H1 (cell line): ENCODE measurements at regions not wholly inside any gene's neighbourhood (a gene's known extent, or its start where the extent isn't known, plus 50 kb on each side); places are given as distances from the start of the nearest gene placed in this dataset.

ENCODE experiments used
- CTCF ChIA-PET: fragments of 300-600 bp; sonication (Branson Sonifier 250); formaldehyde crosslinking; loops from one replicate; lab custom pipeline; 2021; ENCODE audit not compliant: partially characterized antibody; lab: Charles Lee
- POLR2A ChIA-PET: fragments of 300-600 bp; sonication (Branson Sonifier 250); formaldehyde crosslinking; loops from one replicate; lab custom pipeline; 2021; ENCODE audit warnings: inconsistent platforms; ENCODE audit not compliant: partially characterized antibody; lab: Charles Lee
- DNase-seq, 2 experiments: peaks; one replicate each; pipeline versions ENCODE4 v3.0.0 to v3.0.0-alpha.2; 2010 to 2022; ENCODE audit warnings: low spot score in 2 of 2, low read depth in 1 of 2, mixed read lengths in 1 of 2
- FAIRE-seq: peaks from 2 replicates; lab custom pipeline; 2011; peaks lifted over from hg19 to GRCh38; lab: Jason Lieb, UNC
- H2AFZ ChIP-seq: 2 replicates; pipeline ENCODE4 v1.8.1; 2012; ENCODE audit warnings: low read length, inconsistent platforms
- H2AK5ac ChIP-seq: 2 replicates; pipeline ENCODE4 v1.6.1; 2013; ENCODE audit warnings: low read depth, low read length
- H2BK120ac ChIP-seq: replicated peaks from 2 replicates; pipeline ENCODE3; 2013; ENCODE audit warnings: low read depth, low read length, inconsistent platforms
- H2BK12ac ChIP-seq: 2 replicates; pipeline ENCODE4 v1.6.1; 2013; ENCODE audit warnings: low read depth, low read length
- H2BK15ac ChIP-seq: 2 replicates; pipeline ENCODE4 v1.6.1; 2013; ENCODE audit warnings: low read length
- H2BK20ac ChIP-seq: 2 replicates; pipeline ENCODE4 v1.6.1; 2013; ENCODE audit warnings: low read length
- H2BK5ac ChIP-seq: 2 replicates; pipeline ENCODE4 v1.6.1; 2013; ENCODE audit warnings: low read depth, low read length
- H3K14ac ChIP-seq: 2 replicates; pipeline ENCODE4 v1.6.1; 2013; ENCODE audit warnings: inconsistent platforms; ENCODE audit not compliant: insufficient read length
- H3K18ac ChIP-seq: 2 replicates; pipeline ENCODE4 v1.6.1; 2013; ENCODE audit warnings: low read length; ENCODE audit errors: extremely low read depth
- H3K23ac ChIP-seq: 2 replicates; pipeline ENCODE4 v1.6.1; 2013; ENCODE audit warnings: inconsistent platforms; ENCODE audit not compliant: insufficient read length
- H3K23me2 ChIP-seq: 2 replicates; pipeline ENCODE4 v1.6.1; 2013; ENCODE audit warnings: low read depth, low read length
- H3K27ac ChIP-seq: 2 replicates; pipeline ENCODE4 v1.6.1; 2011; ENCODE audit warnings: low read depth, low read length, inconsistent platforms
- H3K27me3 ChIP-seq, 4 experiments: replicated peaks in 1 of 4; 1 replicate in 1 of 4; 2 replicates in 3 of 4; pipeline versions ENCODE4 v1.6.1 to v1.8.1; 2011 to 2013; ENCODE audit warnings: low read length in 3 of 4, mild to moderate bottlenecking in 3 of 4, inconsistent platforms in 2 of 4, mixed read lengths in 2 of 4, moderate library complexity in 1 of 4; ENCODE audit not compliant: control insufficient read depth in 3 of 4, insufficient read depth in 3 of 4; ENCODE audit errors: extremely low read depth in 1 of 4
- H3K36me3 ChIP-seq, 4 experiments: 2 replicates each; pipeline versions ENCODE4 v1.6.1 to v1.8.1; 2011 to 2013; ENCODE audit warnings: mild to moderate bottlenecking in 4 of 4, low read length in 3 of 4, moderate library complexity in 2 of 4, control low read depth in 1 of 4, inconsistent platforms in 1 of 4; ENCODE audit not compliant: insufficient read depth in 4 of 4, control insufficient read depth in 2 of 4
- H3K4ac ChIP-seq: replicated peaks from 2 replicates; pipeline ENCODE3; 2013; ENCODE audit warnings: low read length, low read depth, mixed read lengths, inconsistent platforms; ENCODE audit not compliant: insufficient read length
- H3K4me1 ChIP-seq, 4 experiments: replicated peaks in 1 of 4; 1 replicate in 1 of 4; 2 replicates in 3 of 4; pipeline versions ENCODE4 v1.6.1 to v1.8.1; 2011 to 2013; ENCODE audit warnings: low read length in 3 of 4, inconsistent platforms in 2 of 4, mixed read lengths in 1 of 4; ENCODE audit not compliant: insufficient read depth in 4 of 4, control insufficient read depth in 3 of 4
- H3K4me2 ChIP-seq, 2 experiments: 2 replicates each; pipeline versions ENCODE4 v1.6.1 to v1.8.1; 2011 to 2013; ENCODE audit warnings: low read depth in 2 of 2, low read length in 2 of 2, control low read depth in 1 of 2, inconsistent platforms in 1 of 2, mild to moderate bottlenecking in 1 of 2; ENCODE audit not compliant: insufficient read depth in 1 of 2
- H3K4me3 ChIP-seq, 4 experiments: fragments of 200-600, 300-600 bp in 1 of 4; sonication (generic), shearing (Covaris generic), sonication (Bioruptor Twin) in 1 of 4; 2 replicates each; pipeline versions ENCODE4 v1.5.1 to v1.8.1; 2011 to 2016; ENCODE audit warnings: low read length in 4 of 4, low read depth in 3 of 4, control low read depth in 2 of 4, inconsistent platforms in 2 of 4, mild to moderate bottlenecking in 2 of 4, mixed read lengths in 1 of 4, moderate library complexity in 1 of 4; ENCODE audit not compliant: insufficient read depth in 2 of 4; ENCODE audit errors: extremely low read depth in 1 of 4
- H3K56ac ChIP-seq: replicated peaks from 2 replicates; pipeline ENCODE3; 2013; ENCODE audit warnings: low read depth, mild to moderate bottlenecking, mixed read lengths, low read length, inconsistent platforms; ENCODE audit not compliant: insufficient read length
- H3K79me1 ChIP-seq: 2 replicates; pipeline ENCODE4 v1.6.1; 2013; ENCODE audit warnings: low read depth, low read length, control low read depth
- H3K79me2 ChIP-seq, 2 experiments: 2 replicates each; pipeline versions ENCODE4 v1.6.1 to v1.8.1; 2012 to 2013; ENCODE audit warnings: low read length in 2 of 2, mild to moderate bottlenecking in 2 of 2, inconsistent platforms in 1 of 2; ENCODE audit not compliant: insufficient read depth in 2 of 2, control insufficient read depth in 1 of 2
- H3K9ac ChIP-seq, 4 experiments: replicated peaks in 1 of 4; 1 replicate in 1 of 4; 2 replicates in 3 of 4; pipeline versions ENCODE4 v1.6.1 to v1.8.1; 2011 to 2013; ENCODE audit warnings: low read depth in 3 of 4, low read length in 3 of 4, control low read depth in 2 of 4, mild to moderate bottlenecking in 2 of 4, moderate library complexity in 2 of 4, inconsistent platforms in 1 of 4; ENCODE audit errors: extremely low read depth in 1 of 4
- H3K9me3 ChIP-seq, 2 experiments: 2 replicates each; pipeline versions ENCODE4 v1.6.1 to v1.8.1; 2012 to 2013; ENCODE audit warnings: mild to moderate bottlenecking in 2 of 2, moderate library complexity in 2 of 2, control low read depth in 1 of 2, inconsistent platforms in 1 of 2, low read depth in 1 of 2, low read length in 1 of 2, mixed read lengths in 1 of 2; ENCODE audit not compliant: insufficient read depth in 2 of 2
- H4K20me1 ChIP-seq, 2 experiments: replicated peaks in 1 of 2; 2 replicates each; pipeline versions ENCODE3 to v1.8.1; 2011 to 2013; ENCODE audit warnings: inconsistent platforms in 2 of 2, low read length in 2 of 2, mild to moderate bottlenecking in 1 of 2; ENCODE audit not compliant: insufficient read depth in 2 of 2, control insufficient read depth in 1 of 2
- H4K5ac ChIP-seq: 2 replicates; pipeline ENCODE4 v1.6.1; 2013; ENCODE audit warnings: low read length, low read depth, mixed read lengths, inconsistent platforms; ENCODE audit not compliant: insufficient read length
- H4K8ac ChIP-seq: 2 replicates; pipeline ENCODE4 v1.8.0; 2013; ENCODE audit warnings: mild to moderate bottlenecking, moderate library complexity, low read length, inconsistent platforms; ENCODE audit not compliant: insufficient read depth; ENCODE audit errors: extremely low read depth
- H4K91ac ChIP-seq: replicated peaks from 2 replicates; pipeline ENCODE3; 2013; ENCODE audit warnings: low read length, mixed read lengths, inconsistent platforms; ENCODE audit not compliant: insufficient read length
- BACH1 ChIP-seq: IDR thresholded peaks from 2 replicates; pipeline ENCODE4 v1.6.1; 2012; ENCODE audit warnings: low read length, improper control_type of control experiment
- CHD2 ChIP-seq: IDR thresholded peaks from 2 replicates; pipeline ENCODE4 v1.6.1; 2012; ENCODE audit warnings: low read length, improper control_type of control experiment
- GABPA ChIP-seq: IDR thresholded peaks from 2 replicates; pipeline ENCODE4 v1.6.1; 2011; ENCODE audit warnings: mild to moderate bottlenecking, low read length, moderate library complexity, borderline replicate concordance; ENCODE audit not compliant: insufficient read depth
- JUND ChIP-seq: IDR thresholded peaks from 2 replicates; pipeline ENCODE4 v1.6.1; 2011; ENCODE audit warnings: mild to moderate bottlenecking, improper control_type of control experiment, low read length
- KDM1A ChIP-seq: fragments of 200-600, 300-600 bp; sonication (generic); IDR thresholded peaks from 2 replicates; pipeline ENCODE4 v1.7.1; 2016; ENCODE audit warnings: mild to moderate bottlenecking, low read length, borderline replicate concordance
- KDM4A ChIP-seq: IDR thresholded peaks from one replicate; pipeline ENCODE4 v1.7.1; 2012; ENCODE audit warnings: low read depth, mild to moderate bottlenecking, moderate library complexity, low read length, inconsistent platforms; ENCODE audit not compliant: severe bottlenecking
- RAD21 ChIP-seq, 2 experiments: IDR thresholded peaks in 1 of 2; conservative IDR thresholded peaks in 1 of 2; 2 replicates each; pipeline ENCODE4 v1.6.1; 2011; ENCODE audit warnings: low read depth in 2 of 2, low read length in 2 of 2, improper control_type of control experiment in 1 of 2, inconsistent platforms in 1 of 2, mild to moderate bottlenecking in 1 of 2, moderate library complexity in 1 of 2
- SP1 ChIP-seq: IDR thresholded peaks from 2 replicates; pipeline ENCODE4 v1.6.1; 2011; ENCODE audit warnings: low read depth, low read length
- SUZ12 ChIP-seq: fragments of 200-600 bp; sonication (generic); IDR thresholded peaks from 2 replicates; pipeline ENCODE4 v1.6.1; 2012; ENCODE audit warnings: mild to moderate bottlenecking, inconsistent platforms, low read length, moderate library complexity, mixed read lengths
- TAF7 ChIP-seq: optimal IDR thresholded peaks from 2 replicates; pipeline ENCODE3; 2011; ENCODE audit warnings: low read depth, mild to moderate bottlenecking, inconsistent platforms, low read length, moderate library complexity, borderline replicate concordance
- TEAD4 ChIP-seq: IDR thresholded peaks from 2 replicates; pipeline ENCODE4 v1.6.1; 2012; ENCODE audit warnings: low read depth, low read length, inconsistent platforms, mixed read lengths
- YY1 ChIP-seq: IDR thresholded peaks from 2 replicates; pipeline ENCODE4 v1.6.1; 2011; ENCODE audit warnings: low read depth, mild to moderate bottlenecking, low read length
- WGBS, 2 experiments: shearing (Covaris generic) in 1 of 2; methylation state at CpG; one replicate each; pipeline versions ENCODE4 v1.1.6 to v1.1.7; 2013 to 2015; ENCODE audit warnings: low lambda C conversion rate in 2 of 2, mixed read lengths in 2 of 2, inconsistent platforms in 1 of 2, low coverage in 1 of 2, missing lambda C conversion rate in 1 of 2; ENCODE audit not compliant: insufficient replicate concordance in 2 of 2, insufficient coverage in 1 of 2, insufficient read length in 1 of 2; ENCODE audit errors: extremely low coverage in 1 of 2, missing lambda C conversion rate in 1 of 2; 5-methylcytosine and 5-hydroxymethylcytosine counted together
- TF ChIP-seq, protein P1 (sequence below): IDR thresholded peaks from 2 replicates; pipeline ENCODE4 v1.6.1; 2012; ENCODE audit warnings: inconsistent platforms

DNA sequence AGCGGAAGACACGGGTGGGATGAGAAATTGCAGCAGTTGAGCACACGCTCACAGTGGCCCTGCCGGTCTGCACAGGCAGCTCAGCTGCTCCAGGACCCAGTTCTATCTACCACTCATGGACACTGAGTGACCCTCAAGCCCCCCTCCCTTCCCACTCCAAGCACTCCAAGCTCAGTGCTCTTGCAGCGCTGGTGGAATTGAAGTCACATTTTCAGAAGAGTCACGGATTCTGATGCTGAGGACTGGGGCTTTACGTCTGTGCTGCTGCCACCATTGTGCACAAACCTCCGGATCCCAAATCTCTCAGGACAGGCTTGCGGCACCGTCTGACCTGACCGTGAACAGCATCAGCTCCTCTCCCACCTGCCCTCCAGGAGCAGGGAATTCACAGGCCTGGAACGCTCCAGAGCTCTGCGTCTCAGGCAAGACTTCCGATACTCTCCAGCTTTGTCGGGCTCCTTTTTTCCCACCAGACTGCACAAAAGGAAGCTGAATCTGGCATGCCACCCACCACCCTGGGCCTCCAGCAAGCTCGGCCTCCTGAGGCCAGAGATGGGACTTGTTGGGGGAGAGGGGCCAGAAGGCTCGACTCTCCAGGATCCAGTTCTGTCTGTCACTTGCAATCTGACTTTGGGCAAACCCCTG is 213.1 kb upstream of the RTL1 start:
- no peak overlapping the region for H3K9ac ChIP-seq
- no peak overlapping the region for H3K27ac ChIP-seq
- no peak overlapping the region for H2BK15ac ChIP-seq
- H3K56ac ChIP-seq = no peak overlapping the region
- no peak overlapping the region for H4K8ac ChIP-seq
- H2AK5ac ChIP-seq = no peak overlapping the region
- no peak for FAIRE-seq
- H2BK5ac ChIP-seq = no peak overlapping the region
- peak in 1 of 2 experiments; percentile 17 for DNase-seq
- H4K5ac ChIP-seq = no peak overlapping the region
- H3K36me3 ChIP-seq = no peaks in the 10 kb centered on the region; a peak in 1 of 8 replicates
- no peaks in the 10 kb centered on the region for H3K27me3 ChIP-seq
- CTCF ChIA-PET = interaction anchor here (0.6 kb wide), 1 partner anchor 12 kb away, joined by 3 read pairs; no protein-coding TSS in a partner anchor
- POLR2A ChIA-PET = no interaction called here
- WGBS, 2 experiments = 88% methylated on average over 17 of the region's 17 CpGs; no CpG with 5 or more reads in 1 of the 2 experiments
- H2BK20ac ChIP-seq = no peak overlapping the region
- H3K4me3 ChIP-seq = no peak overlapping the region
- no peaks in the 10 kb centered on the region for H3K79me1 ChIP-seq
- H3K9me3 ChIP-seq = no peaks in the 10 kb centered on the region
- no peak overlapping the region for H3K4me2 ChIP-seq
- no peak overlapping the region for H3K4ac ChIP-seq
- H4K91ac ChIP-seq = no peak overlapping the region
- H2AFZ ChIP-seq = no peak overlapping the region
- peaks cover 8% of the 10 kb centered on the region; the same call in 1 of the 2 replicates for H3K23me2 ChIP-seq
- H3K79me2 ChIP-seq = no peaks in the 10 kb centered on the region
- no peak overlapping the region for H2BK12ac ChIP-seq
- H3K14ac ChIP-seq = no peak overlapping the region
- no peak overlapping the region for H3K18ac ChIP-seq
- peaks cover 0 to 9% (median under 1%) of the 10 kb centered on the region in 4 experiments; a peak in 3 of 7 replicates for H3K4me1 ChIP-seq
- no peak overlapping the region for H3K23ac ChIP-seq
- H4K20me1 ChIP-seq = no peaks in the 10 kb centered on the region
- no peak overlapping the region for H2BK120ac ChIP-seq
- no peak for TF ChIP-seq KDM1A
- TF ChIP-seq, protein P1, sequence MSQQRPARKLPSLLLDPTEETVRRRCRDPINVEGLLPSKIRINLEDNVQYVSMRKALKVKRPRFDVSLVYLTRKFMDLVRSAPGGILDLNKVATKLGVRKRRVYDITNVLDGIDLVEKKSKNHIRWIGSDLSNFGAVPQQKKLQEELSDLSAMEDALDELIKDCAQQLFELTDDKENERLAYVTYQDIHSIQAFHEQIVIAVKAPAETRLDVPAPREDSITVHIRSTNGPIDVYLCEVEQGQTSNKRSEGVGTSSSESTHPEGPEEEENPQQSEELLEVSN = no peak
- TF ChIP-seq TAF7 = no peak
- no peak for TF ChIP-seq JUND
- no peak for TF ChIP-seq SUZ12
- no peak for TF ChIP-seq CHD2
- TF ChIP-seq RAD21 (IDR thresholded peaks at IDR 0.05 in 1 of 2, conservative IDR thresholded peaks at IDR 0.05 in 1 of 2; ENCODE audit: low read depth in 2 of 2, low read length in 2 of 2) = no peak
- no peak for TF ChIP-seq GABPA
- TF ChIP-seq YY1 = no peak
- no peak for TF ChIP-seq BACH1
- no peak for TF ChIP-seq TEAD4
- no peak for TF ChIP-seq SP1
- no peak for TF ChIP-seq KDM4A
